ENCODE measurements at regions not wholly inside any gene's neighbourhood (a gene's known extent, or its start where the extent isn't known, plus 50 kb on each side); places are given as distances from the start of the nearest gene placed in this dataset.

DNA sequence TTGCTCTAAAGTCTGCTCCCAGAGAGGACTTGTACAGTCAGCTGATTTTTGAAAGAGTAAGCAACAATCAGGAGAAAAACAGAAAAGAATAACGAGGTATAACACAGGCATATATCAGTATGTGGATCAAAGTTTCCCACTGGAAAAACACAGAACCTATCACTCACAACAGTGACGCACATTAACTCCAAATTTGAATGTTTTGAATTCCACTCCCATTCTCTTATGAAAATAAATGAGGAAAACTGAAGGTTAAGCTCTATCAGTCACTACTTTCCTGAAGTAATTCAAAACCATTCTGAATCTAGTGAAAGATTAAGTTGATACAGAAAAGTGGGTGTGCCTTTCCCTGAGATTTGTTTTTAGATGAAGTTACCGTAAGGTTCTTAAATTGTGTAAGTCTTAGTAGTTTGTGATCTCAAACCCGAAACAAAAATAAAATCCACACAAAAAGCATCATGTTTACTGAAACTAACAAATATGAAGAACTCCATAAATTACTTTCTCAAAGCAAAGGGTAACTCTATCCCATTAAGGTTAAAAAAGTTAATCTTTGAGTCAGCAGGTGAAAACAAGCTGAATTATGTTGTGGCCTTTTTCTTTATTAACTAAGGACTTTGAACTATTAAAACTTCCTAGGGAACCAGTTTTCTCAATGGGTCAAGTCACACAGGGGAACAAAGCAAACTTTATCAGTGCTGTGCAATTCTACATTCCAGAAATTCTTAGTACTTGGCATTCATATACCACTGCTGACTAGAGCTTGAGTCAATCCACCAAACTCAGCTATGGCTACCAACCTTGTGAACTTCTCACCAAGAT, 115.7 kb downstream of the OGFRL1 start:
- TF ChIP-seq, protein P1, sequence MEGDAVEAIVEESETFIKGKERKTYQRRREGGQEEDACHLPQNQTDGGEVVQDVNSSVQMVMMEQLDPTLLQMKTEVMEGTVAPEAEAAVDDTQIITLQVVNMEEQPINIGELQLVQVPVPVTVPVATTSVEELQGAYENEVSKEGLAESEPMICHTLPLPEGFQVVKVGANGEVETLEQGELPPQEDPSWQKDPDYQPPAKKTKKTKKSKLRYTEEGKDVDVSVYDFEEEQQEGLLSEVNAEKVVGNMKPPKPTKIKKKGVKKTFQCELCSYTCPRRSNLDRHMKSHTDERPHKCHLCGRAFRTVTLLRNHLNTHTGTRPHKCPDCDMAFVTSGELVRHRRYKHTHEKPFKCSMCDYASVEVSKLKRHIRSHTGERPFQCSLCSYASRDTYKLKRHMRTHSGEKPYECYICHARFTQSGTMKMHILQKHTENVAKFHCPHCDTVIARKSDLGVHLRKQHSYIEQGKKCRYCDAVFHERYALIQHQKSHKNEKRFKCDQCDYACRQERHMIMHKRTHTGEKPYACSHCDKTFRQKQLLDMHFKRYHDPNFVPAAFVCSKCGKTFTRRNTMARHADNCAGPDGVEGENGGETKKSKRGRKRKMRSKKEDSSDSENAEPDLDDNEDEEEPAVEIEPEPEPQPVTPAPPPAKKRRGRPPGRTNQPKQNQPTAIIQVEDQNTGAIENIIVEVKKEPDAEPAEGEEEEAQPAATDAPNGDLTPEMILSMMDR (conservative IDR thresholded peaks at IDR 0.05): no peak
- Mint-ChIP-seq H3K27me3 (ENCODE audit: low read depth) (no peaks in the 10 kb centered on the region), H3K4me1 (peaks cover 43% of the 10 kb centered on the region), H3K4me3 (no peak overlapping the region), H3K27ac (ENCODE audit: unreplicated experiment) (peak overlapping the region; percentile 69), H3K9me3 (no peaks in the 10 kb centered on the region), H3K36me3 (ENCODE audit: low read depth) (peaks cover 4% of the 10 kb centered on the region)
- DNase-seq (ENCODE audit: low read depth, low spot score): no peak

DNA sequence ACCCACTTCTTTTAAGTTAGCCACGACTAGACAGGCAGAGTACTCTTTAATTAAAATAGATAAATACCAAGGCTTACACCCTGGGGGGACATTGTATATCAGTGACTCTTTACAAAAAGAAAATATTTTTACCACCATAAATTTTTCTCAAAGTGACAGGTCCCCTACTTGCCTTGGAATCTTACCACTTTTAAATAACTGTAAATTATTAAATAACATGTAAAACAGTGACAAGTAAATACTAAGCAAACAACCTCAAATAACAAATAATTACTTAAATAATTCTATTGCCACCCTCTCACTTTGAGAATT, 116.3 kb downstream of the OGFRL1 start:
- Mint-ChIP-seq H3K27me3 (ENCODE audit: low read depth) (no peaks in the 10 kb centered on the region), H3K9me3 (no peaks in the 10 kb centered on the region), H3K4me3 (no peak overlapping the region), H3K4me1 (peaks cover 43% of the 10 kb centered on the region), H3K27ac (ENCODE audit: unreplicated experiment) (peak overlapping the region; percentile 69), H3K36me3 (ENCODE audit: low read depth) (peaks cover 4% of the 10 kb centered on the region)
- TF ChIP-seq, protein P1 (conservative IDR thresholded peaks at IDR 0.05): no peak
- no peak for DNase-seq (ENCODE audit: low read depth, low spot score)

GRCh38 chr6:71405416-71405815, 116.8 kb downstream of the OGFRL1 start:
- TF ChIP-seq, protein P1 (conservative IDR thresholded peaks at IDR 0.05): no peak
- H3K4me1 Mint-ChIP-seq: peaks cover 44% of the 10 kb centered on the region
- no peaks in the 10 kb centered on the region for H3K9me3 Mint-ChIP-seq
- no peak overlapping the region for H3K4me3 Mint-ChIP-seq
- no peaks in the 10 kb centered on the region for H3K27me3 Mint-ChIP-seq (ENCODE audit: low read depth)
- DNase-seq (ENCODE audit: low read depth, low spot score): no peak
- H3K27ac Mint-ChIP-seq (ENCODE audit: unreplicated experiment): peak overlapping the region; percentile 28
- peaks cover 4% of the 10 kb centered on the region for H3K36me3 Mint-ChIP-seq (ENCODE audit: low read depth)

DNA sequence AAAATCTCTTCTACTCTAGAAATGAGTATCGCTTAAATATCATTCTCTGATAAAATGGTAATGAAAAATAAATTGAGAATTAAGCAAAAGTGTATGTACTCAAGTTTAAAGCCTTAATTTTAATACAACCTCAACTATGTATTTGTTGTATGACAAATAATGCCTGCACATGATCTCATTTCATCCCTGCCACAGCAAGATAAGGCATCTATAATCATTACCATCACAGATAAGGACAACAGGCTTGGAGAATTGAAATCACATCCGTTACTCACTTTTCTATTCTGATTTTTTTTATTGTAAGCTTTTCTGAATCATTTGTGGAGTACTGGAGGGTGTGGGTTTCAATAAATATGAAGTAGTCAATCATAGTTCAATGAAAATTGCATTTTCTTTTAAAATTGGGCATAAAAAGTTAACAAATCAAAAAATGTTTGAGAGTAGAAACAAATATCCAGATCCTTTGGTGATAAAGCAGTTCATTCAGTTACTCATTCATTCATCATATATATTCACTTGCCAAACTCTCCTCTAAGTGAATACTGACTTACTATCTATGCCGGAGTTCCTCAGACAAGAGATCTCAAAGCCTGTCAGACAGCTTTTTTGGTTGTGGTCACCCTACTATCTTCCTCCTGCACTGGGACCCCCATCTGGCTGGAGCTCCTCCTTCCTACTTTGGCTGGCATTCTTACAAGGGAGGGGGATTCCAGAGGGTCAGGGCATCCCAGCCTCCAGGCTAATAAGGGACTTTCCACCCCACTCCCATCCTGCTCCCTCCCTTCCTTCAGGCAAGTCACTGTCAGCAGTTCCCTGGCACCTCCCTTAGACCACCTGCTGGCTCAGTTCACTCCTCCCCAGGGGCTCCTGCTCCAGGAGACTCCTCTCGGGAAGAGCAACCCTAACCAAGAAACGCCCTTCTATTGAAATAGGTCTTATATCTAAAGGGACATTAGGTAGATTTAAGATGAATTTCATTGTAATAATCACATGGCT, 118.6 kb downstream of the OGFRL1 start:
- DNase-seq (ENCODE audit: low read depth, low spot score): no peak
- Mint-ChIP-seq H3K4me1 (peaks cover 48% of the 10 kb centered on the region), H3K27me3 (ENCODE audit: low read depth) (no peaks in the 10 kb centered on the region), H3K36me3 (ENCODE audit: low read depth) (peaks cover 7% of the 10 kb centered on the region), H3K4me3 (no peak overlapping the region), H3K9me3 (no peaks in the 10 kb centered on the region), H3K27ac (ENCODE audit: unreplicated experiment) (no peak overlapping the region)
- TF ChIP-seq, protein P1 (conservative IDR thresholded peaks at IDR 0.05): no peak

- no peak for DNase-seq (ENCODE audit: low read depth, low spot score)
- TF ChIP-seq, protein P1 (conservative IDR thresholded peaks at IDR 0.05): no peak
- H3K4me3 Mint-ChIP-seq: no peak overlapping the region
- peak overlapping the region; percentile 64 for H3K27ac Mint-ChIP-seq (ENCODE audit: unreplicated experiment)
- no peaks in the 10 kb centered on the region for H3K27me3 Mint-ChIP-seq (ENCODE audit: low read depth)
- H3K36me3 Mint-ChIP-seq (ENCODE audit: low read depth): peaks cover 7% of the 10 kb centered on the region
- no peaks in the 10 kb centered on the region for H3K9me3 Mint-ChIP-seq
- H3K4me1 Mint-ChIP-seq: peaks cover 47% of the 10 kb centered on the region
Measured at GRCh38 chr6:71408787-71409723, 120.4 kb downstream of the OGFRL1 start.

All from neural crest cell (in vitro differentiated cells).